ENCODE measurements at regions not wholly inside any gene's neighbourhood (a gene's known extent, or its start where the extent isn't known, plus 50 kb on each side); places are given as distances from the start of the nearest gene placed in this dataset.
A peak's percentile ranks its signal among the peaks of the same experiment; 100 is the strongest.
"Not testable (repeated sequence)": the region's sequence is repeated elsewhere in the genome, so short reads cannot be mapped to it uniquely, and the experiment has no call there.

GRCh38 chr15:62323353-62323890 is 158.3 kb upstream of the C2CD4B start:
- Mint-ChIP-seq H3K27me3 (peaks cover 19% of the 10 kb centered on the region), H3K27ac (no peak overlapping the region), H3K4me3 (no peak overlapping the region), H3K4me1 (no peaks in the 10 kb centered on the region), H3K36me3 (ENCODE audit: low read depth) (no peaks in the 10 kb centered on the region), H3K9me3 (no peaks in the 10 kb centered on the region)
- no peak for ATAC-seq (replicated peaks)

- Mint-ChIP-seq H3K27ac (no peak overlapping the region), H3K9me3 (no peaks in the 10 kb centered on the region), H3K27me3 (peaks cover 19% of the 10 kb centered on the region), H3K4me3 (no peak overlapping the region), H3K4me1 (no peaks in the 10 kb centered on the region), H3K36me3 (ENCODE audit: low read depth) (no peaks in the 10 kb centered on the region)
- ATAC-seq (replicated peaks): no peak
Measured at GRCh38 chr15:62324382-62324781, 159.3 kb upstream of the C2CD4B start.

GRCh38 chr15:62325597-62325996 is 160.5 kb upstream of the C2CD4B start:
- Mint-ChIP-seq H3K4me3 (no peak overlapping the region), H3K36me3 (ENCODE audit: low read depth) (no peaks in the 10 kb centered on the region), H3K27ac (no peak overlapping the region), H3K4me1 (no peaks in the 10 kb centered on the region), H3K9me3 (no peaks in the 10 kb centered on the region), H3K27me3 (peaks cover 14% of the 10 kb centered on the region)
- ATAC-seq (replicated peaks): no peak

- H3K27me3 Mint-ChIP-seq: peaks cover 14% of the 10 kb centered on the region
- H3K4me1 Mint-ChIP-seq: no peaks in the 10 kb centered on the region
- no peak overlapping the region for H3K27ac Mint-ChIP-seq
- no peaks in the 10 kb centered on the region for H3K9me3 Mint-ChIP-seq
- no peaks in the 10 kb centered on the region for H3K36me3 Mint-ChIP-seq (ENCODE audit: low read depth)
- ATAC-seq (replicated peaks): no peak
- H3K4me3 Mint-ChIP-seq: no peak overlapping the region
Measured at GRCh38 chr15:62326460-62327011, 161.5 kb upstream of the C2CD4B start.

- Mint-ChIP-seq H3K27me3 (peaks cover 10% of the 10 kb centered on the region), H3K27ac (no peak overlapping the region), H3K4me3 (no peak overlapping the region), H3K36me3 (ENCODE audit: low read depth) (no peaks in the 10 kb centered on the region), H3K9me3 (no peaks in the 10 kb centered on the region), H3K4me1 (no peaks in the 10 kb centered on the region)
- no peak for ATAC-seq (replicated peaks)
Measured at GRCh38 chr15:62327406-62327805, 162.3 kb upstream of the C2CD4B start.

- H3K4me3 Mint-ChIP-seq; H3K4me1 Mint-ChIP-seq; H3K27me3 Mint-ChIP-seq; H3K36me3 Mint-ChIP-seq (ENCODE audit: low read depth); H3K27ac Mint-ChIP-seq; ATAC-seq (replicated peaks); H3K9me3 Mint-ChIP-seq: not testable (repeated sequence)
Measured at GRCh38 chr15:62332472-62332871, 167.4 kb upstream of the C2CD4B start.

GRCh38 chr15:62334536-62334935 is 169.5 kb upstream of the C2CD4B start:
- Mint-ChIP-seq H3K9me3 (no peaks in the 10 kb centered on the region), H3K27ac (no peak overlapping the region), H3K4me3 (no peak overlapping the region), H3K4me1 (no peaks in the 10 kb centered on the region), H3K27me3 (no peaks in the 10 kb centered on the region), H3K36me3 (ENCODE audit: low read depth) (no peaks in the 10 kb centered on the region)
- ATAC-seq (replicated peaks): no peak

GRCh38 chr15:62337934-62338333 is 172.8 kb upstream of the C2CD4B start:
- H3K4me3 Mint-ChIP-seq: no peak overlapping the region
- H3K27me3 Mint-ChIP-seq: peaks cover 3% of the 10 kb centered on the region
- H3K9me3 Mint-ChIP-seq: no peaks in the 10 kb centered on the region
- peak; percentile 79 for ATAC-seq (replicated peaks)
- H3K36me3 Mint-ChIP-seq (ENCODE audit: low read depth): no peaks in the 10 kb centered on the region
- no peak overlapping the region for H3K27ac Mint-ChIP-seq
- H3K4me1 Mint-ChIP-seq: no peaks in the 10 kb centered on the region

- Mint-ChIP-seq H3K4me3 (no peak overlapping the region), H3K27ac (no peak overlapping the region), H3K9me3 (no peaks in the 10 kb centered on the region), H3K4me1 (no peaks in the 10 kb centered on the region), H3K27me3 (peaks cover 3% of the 10 kb centered on the region), H3K36me3 (ENCODE audit: low read depth) (no peaks in the 10 kb centered on the region)
- ATAC-seq (replicated peaks): no peak
Measured at GRCh38 chr15:62338497-62338896, 173.4 kb upstream of the C2CD4B start.

GRCh38 chr15:62342959-62343358 is 177.9 kb upstream of the C2CD4B start:
- Mint-ChIP-seq H3K9me3 (no peaks in the 10 kb centered on the region), H3K4me3 (no peak overlapping the region), H3K36me3 (ENCODE audit: low read depth) (no peaks in the 10 kb centered on the region), H3K4me1 (peaks cover 5% of the 10 kb centered on the region), H3K27me3 (peaks cover 3% of the 10 kb centered on the region), H3K27ac (no peak overlapping the region)
- ATAC-seq (replicated peaks): no peak

- H3K27ac Mint-ChIP-seq: no peak overlapping the region
- H3K9me3 Mint-ChIP-seq: no peaks in the 10 kb centered on the region
- H3K4me3 Mint-ChIP-seq: no peak overlapping the region
- H3K36me3 Mint-ChIP-seq (ENCODE audit: low read depth): no peaks in the 10 kb centered on the region
- no peak for ATAC-seq (replicated peaks)
- H3K27me3 Mint-ChIP-seq: peaks cover 3% of the 10 kb centered on the region
- peaks cover 5% of the 10 kb centered on the region for H3K4me1 Mint-ChIP-seq
Measured at GRCh38 chr15:62343397-62343796, 178.3 kb upstream of the C2CD4B start.

GRCh38 chr15:62344806-62345539 is 179.9 kb upstream of the C2CD4B start:
- Mint-ChIP-seq H3K4me3 (peak overlapping the region; percentile 75), H3K36me3 (ENCODE audit: low read depth) (no peaks in the 10 kb centered on the region), H3K9me3 (no peaks in the 10 kb centered on the region), H3K27me3 (peaks cover 3% of the 10 kb centered on the region), H3K27ac (peak overlapping the region; percentile 79), H3K4me1 (peaks cover 5% of the 10 kb centered on the region)
- peak; percentile 96 for ATAC-seq (replicated peaks)

- no peak for ATAC-seq (replicated peaks)
- Mint-ChIP-seq H3K36me3 (ENCODE audit: low read depth) (no peaks in the 10 kb centered on the region), H3K4me1 (peaks cover 5% of the 10 kb centered on the region), H3K27me3 (peaks cover under 1% of the 10 kb centered on the region), H3K9me3 (no peaks in the 10 kb centered on the region), H3K27ac (no peak overlapping the region), H3K4me3 (no peak overlapping the region)
Measured at GRCh38 chr15:62346168-62346567, 181.1 kb upstream of the C2CD4B start.

GRCh38 chr15:62348118-62348517 is 183.0 kb upstream of the C2CD4B start:
- peaks cover 5% of the 10 kb centered on the region for H3K4me1 Mint-ChIP-seq
- no peaks in the 10 kb centered on the region for H3K9me3 Mint-ChIP-seq
- peaks cover 11% of the 10 kb centered on the region for H3K27me3 Mint-ChIP-seq

GRCh38 chr15:62348623-62349022 is 183.5 kb upstream of the C2CD4B start:
- no peak for ATAC-seq (replicated peaks)
- H3K27ac Mint-ChIP-seq: no peak overlapping the region
- no peaks in the 10 kb centered on the region for H3K9me3 Mint-ChIP-seq
- peaks cover 11% of the 10 kb centered on the region for H3K27me3 Mint-ChIP-seq
- peaks cover 5% of the 10 kb centered on the region for H3K4me1 Mint-ChIP-seq
- H3K36me3 Mint-ChIP-seq (ENCODE audit: low read depth): no peaks in the 10 kb centered on the region
- H3K4me3 Mint-ChIP-seq: no peak overlapping the region

More at GRCh38 chr15:62348118-62348517, 183.0 kb upstream of the C2CD4B start:
- Mint-ChIP-seq H3K27ac (no peak overlapping the region), H3K36me3 (ENCODE audit: low read depth) (no peaks in the 10 kb centered on the region), H3K4me3 (no peak overlapping the region)
- no peak for ATAC-seq (replicated peaks)

All from activated T-helper 17 cell treated with anti-CD3 and anti-CD28 coated beads, Interleukin-2, amount 50 U/mL, for 72 hours (primary cell).